ENCODE measurements at regions not wholly inside any gene's neighbourhood (a gene's known extent, or its start where the extent isn't known, plus 50 kb on each side); places are given as distances from the start of the nearest gene placed in this dataset.
A peak's percentile ranks its signal among the peaks of the same experiment; 100 is the strongest.

- peaks cover 10% of the 10 kb centered on the region; the same call in 2 of the 3 replicates for H3K4me1 Mint-ChIP-seq
- peaks cover 7% of the 10 kb centered on the region; the same call in 1 of the 2 replicates for H3K9me2 ChIP-seq (ENCODE audit: insufficient read depth)
These were observed 751.9 kb upstream of the POT1 start for GRCh38 chr7:125681508-125681907.

More at GRCh38 chr7:125681508-125681907, 751.9 kb upstream of the POT1 start:
- Mint-ChIP-seq H3K36me3 (ENCODE audit: low read depth) (no peaks in the 10 kb centered on the region; the same call in 2 of the 3 replicates), H3K9me3 (no peaks in the 10 kb centered on the region), H3K4me3 (no peak overlapping the region), H3K27ac (no peak overlapping the region), H3K27me3 (ENCODE audit: insufficient read depth, low read depth, poor library complexity) (no peaks in the 10 kb centered on the region)
- no peak for DNase-seq (ENCODE audit: low spot score)
- H3K4me2 ChIP-seq: no peak overlapping the region
- no peaks in the 10 kb centered on the region for H4K20me1 ChIP-seq (replicated peaks; ENCODE audit: insufficient read depth)
- peak overlapping the region; percentile 28; the same call in 1 of the 2 replicates for H2AFZ ChIP-seq
- H3K27me3 ChIP-seq (ENCODE audit: insufficient read depth): no peaks in the 10 kb centered on the region
- no peaks in the 10 kb centered on the region for H3F3A ChIP-seq (replicated peaks; ENCODE audit: low read depth)
- no peak for ATAC-seq
- no peak for TF ChIP-seq JUNB (IDR thresholded peaks at IDR 0.05; ENCODE audit: unreplicated experiment)
- TF ChIP-seq ZNF114 (CRISPR knock-in tag; IDR thresholded peaks at IDR 0.05): no peak
- TF ChIP-seq EZH2phosphoT487 (IDR thresholded peaks at IDR 0.05; ENCODE audit: unreplicated experiment): no peak
- TF ChIP-seq NANOG (IDR thresholded peaks at IDR 0.05; ENCODE audit: borderline replicate concordance): no peak
- no peak for TF ChIP-seq POLR2AphosphoS5 (IDR thresholded peaks at IDR 0.05; ENCODE audit: low read depth)
- no peak for TF ChIP-seq ZNF462 (CRISPR knock-in tag; IDR thresholded peaks at IDR 0.05)
- no peak for TF ChIP-seq ETS1 (IDR thresholded peaks at IDR 0.05)
- TF ChIP-seq STAT1 (IDR thresholded peaks at IDR 0.05; ENCODE audit: unreplicated experiment): no peak
- TF ChIP-seq EZH2 (IDR thresholded peaks at IDR 0.05; ENCODE audit: low read depth, unreplicated experiment): no peak
- TF ChIP-seq REST (IDR thresholded peaks at IDR 0.05; ENCODE audit: unreplicated experiment): no peak
- no peak for TF ChIP-seq CTCF (conservative IDR thresholded peaks at IDR 0.05; ENCODE audit: low read depth in 2 of 2)
- TF ChIP-seq CREB1 (CRISPR knock-in tag; IDR thresholded peaks at IDR 0.05; ENCODE audit: low read depth): no peak
- no peak for TF ChIP-seq ZNF331 (CRISPR knock-in tag; IDR thresholded peaks at IDR 0.05; ENCODE audit: low read depth)
- H3K27ac ChIP-seq (ENCODE audit: low read depth): no peak overlapping the region
- no peak overlapping the region for H3K4me3 ChIP-seq
- H3K4me1 ChIP-seq (ENCODE audit: insufficient read depth): peaks cover 13% of the 10 kb centered on the region; the same call in 1 of the 2 replicates
- no peaks in the 10 kb centered on the region for H3K36me3 ChIP-seq (ENCODE audit: insufficient read depth)
- H3K79me2 ChIP-seq (replicated peaks; ENCODE audit: insufficient read depth): no peaks in the 10 kb centered on the region

Measured in GM23338 (cell line).